ENCODE measurements at regions not wholly inside any gene's neighbourhood (a gene's known extent, or its start where the extent isn't known, plus 50 kb on each side); places are given as distances from the start of the nearest gene placed in this dataset.

DNA sequence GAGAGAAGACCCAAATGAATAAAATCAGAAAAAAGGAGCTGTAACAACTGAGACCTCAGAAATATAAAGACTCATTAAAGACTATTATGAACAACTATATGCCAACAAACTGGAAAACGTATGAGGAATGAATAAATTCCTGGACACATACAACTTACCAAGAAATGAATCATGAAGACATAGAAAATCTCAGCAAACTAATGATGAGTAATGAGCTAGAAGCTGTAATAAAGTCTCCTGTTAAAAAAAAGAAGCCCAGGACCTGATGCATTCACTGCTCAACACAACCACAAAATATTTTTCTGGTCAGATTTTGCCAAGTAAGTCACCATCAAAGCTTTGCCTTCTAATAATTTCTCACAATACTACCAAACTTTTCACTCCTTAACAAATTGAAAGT is 666.7 kb downstream of the LRRC70 start:
- DNase-seq (ENCODE audit: low read depth in 1 of 2, low spot score in 2 of 2), result no peak

More for the DNA sequence above, 666.7 kb downstream of the LRRC70 start:
- Histone ChIP-seq H3K4me2 (ENCODE audit: insufficient read depth in 1 of 2, low read depth in 2 of 2, low read length in 2 of 2) (no peak overlapping the region), H3K4me1 (replicated peaks in 1 of 4; ENCODE audit: control insufficient read depth in 3 of 4, insufficient read depth in 4 of 4, low read length in 3 of 4) (no peaks in the 10 kb centered on the region), H3K23ac (ENCODE audit: insufficient read length) (no peak overlapping the region), H2AFZ (ENCODE audit: low read length) (no peak overlapping the region), H2AK5ac (ENCODE audit: low read depth, low read length) (no peak overlapping the region), H3K79me2 (ENCODE audit: control insufficient read depth in 1 of 2, insufficient read depth in 2 of 2, low read length in 2 of 2) (no peaks in the 10 kb centered on the region), H3K23me2 (ENCODE audit: low read depth, low read length) (no peaks in the 10 kb centered on the region), H3K56ac (replicated peaks; ENCODE audit: insufficient read length, low read depth, low read length) (no peak overlapping the region), H4K91ac (replicated peaks; ENCODE audit: insufficient read length, low read length) (no peak overlapping the region), H4K8ac (ENCODE audit: extremely low read depth, insufficient read depth, low read length) (no peak overlapping the region), H2BK12ac (ENCODE audit: low read depth, low read length) (no peak overlapping the region), H3K4ac (replicated peaks; ENCODE audit: insufficient read length, low read depth, low read length) (no peak overlapping the region), H3K4me3 (ENCODE audit: extremely low read depth in 1 of 4, insufficient read depth in 2 of 4, low read depth in 3 of 4, low read length in 4 of 4) (no peak overlapping the region), H3K27me3 (replicated peaks in 1 of 4; ENCODE audit: control insufficient read depth in 3 of 4, extremely low read depth in 1 of 4, insufficient read depth in 3 of 4, low read length in 3 of 4) (no peaks in the 10 kb centered on the region), H3K36me3 (ENCODE audit: control insufficient read depth in 2 of 4, insufficient read depth in 4 of 4, low read length in 3 of 4) (no peaks in the 10 kb centered on the region), H2BK20ac (ENCODE audit: low read length) (no peak overlapping the region), H3K9me3 (ENCODE audit: insufficient read depth in 2 of 2, low read depth in 1 of 2, low read length in 1 of 2) (no peaks in the 10 kb centered on the region), H3K14ac (ENCODE audit: insufficient read length) (no peak overlapping the region), H3K27ac (ENCODE audit: low read depth, low read length) (no peak overlapping the region), H3K18ac (ENCODE audit: extremely low read depth, low read length) (no peak overlapping the region), H2BK15ac (ENCODE audit: low read length) (no peak overlapping the region), H2BK5ac (ENCODE audit: low read depth, low read length) (no peak overlapping the region), H2BK120ac (replicated peaks; ENCODE audit: low read depth, low read length) (no peak overlapping the region), H4K20me1 (replicated peaks in 1 of 2; ENCODE audit: control insufficient read depth in 1 of 2, insufficient read depth in 2 of 2, low read length in 2 of 2) (no peaks in the 10 kb centered on the region), H3K9ac (replicated peaks in 1 of 4; ENCODE audit: extremely low read depth in 1 of 4, low read depth in 3 of 4, low read length in 3 of 4) (no peak overlapping the region), H3K79me1 (ENCODE audit: low read depth, low read length) (no peaks in the 10 kb centered on the region), H4K5ac (ENCODE audit: insufficient read length, low read depth, low read length) (no peak overlapping the region)
- no peak for FAIRE-seq
- ChIA-PET POLR2A (ENCODE audit: partially characterized antibody) (no interaction called here), CTCF (ENCODE audit: partially characterized antibody) (interaction anchor here (0.6 kb wide), 1 partner anchor 60 kb away, joined by 5 read pairs; no protein-coding TSS in a partner anchor)
- 83% methylated on average over 1 of the region's 1 CpG; no CpG with 5 or more reads in 1 of the 2 experiments for WGBS, 2 experiments (ENCODE audit: extremely low coverage in 1 of 2, insufficient coverage in 1 of 2, insufficient read length in 1 of 2, insufficient replicate concordance in 2 of 2, low coverage in 1 of 2, low lambda C conversion rate in 2 of 2, missing lambda C conversion rate in 1 of 2)
- no peak for TF ChIP-seq POLR2A (IDR thresholded peaks at IDR 0.05; ENCODE audit: control extremely low read depth in 1 of 2, low read depth in 2 of 2, low read length in 2 of 2)
- no peak for TF ChIP-seq CEBPB (IDR thresholded peaks at IDR 0.05; ENCODE audit: low read depth, low read length)
- no peak for TF ChIP-seq SAP30 (IDR thresholded peaks at IDR 0.05; ENCODE audit: insufficient read depth, insufficient replicate concordance, low read length)
- TF ChIP-seq CTBP2 (IDR thresholded peaks at IDR 0.05; ENCODE audit: borderline replicate concordance, insufficient read depth, insufficient read length, low read length), result no peak
- TF ChIP-seq, protein P1, sequence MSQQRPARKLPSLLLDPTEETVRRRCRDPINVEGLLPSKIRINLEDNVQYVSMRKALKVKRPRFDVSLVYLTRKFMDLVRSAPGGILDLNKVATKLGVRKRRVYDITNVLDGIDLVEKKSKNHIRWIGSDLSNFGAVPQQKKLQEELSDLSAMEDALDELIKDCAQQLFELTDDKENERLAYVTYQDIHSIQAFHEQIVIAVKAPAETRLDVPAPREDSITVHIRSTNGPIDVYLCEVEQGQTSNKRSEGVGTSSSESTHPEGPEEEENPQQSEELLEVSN (IDR thresholded peaks at IDR 0.05), result no peak
- no peak for TF ChIP-seq KDM5A (IDR thresholded peaks at IDR 0.05; ENCODE audit: low read length)
- TF ChIP-seq BACH1 (IDR thresholded peaks at IDR 0.05; ENCODE audit: low read length), result no peak
- TF ChIP-seq TBP (IDR thresholded peaks at IDR 0.05; ENCODE audit: low read depth, low read length), result no peak

Measured in H1 (cell line).